AG04449 (cell line): ENCODE measurements at regions not wholly inside any gene's neighbourhood (a gene's known extent, or its start where the extent isn't known, plus 50 kb on each side); places are given as distances from the start of the nearest gene placed in this dataset.

ENCODE experiments used
- CTCF ChIA-PET: fragments of 350-600 bp; formaldehyde crosslinking; extraction: SDS; loops from one replicate; lab custom pipeline; 2021; ENCODE audit warnings: antibody characterized with exemption; lab: Yijun Ruan, JAX
- POLR2A ChIA-PET: fragments of 400-600, 350-600 bp; formaldehyde crosslinking; extraction: SDS; loops from one replicate; lab custom pipeline; 2020; ENCODE audit warnings: antibody characterized with exemption, inconsistent platforms; lab: Yijun Ruan, JAX
- DNase-seq: peaks from one replicate; pipeline ENCODE4 v3.0.0-alpha.2; 2010; ENCODE audit warnings: low read depth, low spot score
- H3K4me3 ChIP-seq: 2 replicates; pipeline ENCODE4 v1.5.1; 2011; ENCODE audit warnings: low read depth, mild to moderate bottlenecking, control low read depth, low read length
- CTCF ChIP-seq: IDR thresholded peaks from one replicate; pipeline ENCODE4 v1.5.1; 2011; ENCODE audit warnings: mild to moderate bottlenecking, moderate library complexity, low read length, control low read depth, inconsistent platforms; ENCODE audit not compliant: insufficient read depth; ENCODE audit errors: missing control alignments

- ChIA-PET POLR2A (interaction anchor here (0.5 kb wide), 1 partner anchor 9 kb away, joined by 5 read pairs; no protein-coding TSS in a partner anchor), CTCF (interaction anchor here (1.2 to 4.3 kb wide), 3 partner anchors 11 to 110 kb away, joined by 4 to 18 read pairs (median 17); no protein-coding TSS in a partner anchor)
- TF ChIP-seq CTCF, result no peak
- H3K4me3 ChIP-seq, result no peak overlapping the region
- no peak for DNase-seq
Measured at GRCh38 chr6:43968110-43968965, 158.9 kb downstream of the MRPL14 start.

GRCh38 chr6:43967719-43968091, 159.5 kb downstream of the MRPL14 start:
- ChIA-PET CTCF (interaction anchor here (1.2 to 3.1 kb wide), 2 partner anchors 15 to 111 kb away, joined by 4 to 18 read pairs; no protein-coding TSS in a partner anchor), POLR2A (interaction anchor here (0.5 kb wide), 1 partner anchor 8 kb away, joined by 5 read pairs; no protein-coding TSS in a partner anchor)
- no peak for TF ChIP-seq CTCF
- DNase-seq, result no peak
- H3K4me3 ChIP-seq, result no peak overlapping the region

GRCh38 chr6:43966853-43967718, 160.2 kb downstream of the MRPL14 start:
- ChIA-PET POLR2A (no interaction called here), CTCF (interaction anchor here (1.2 to 3.1 kb wide), 2 partner anchors 14 to 112 kb away, joined by 4 to 18 read pairs; no protein-coding TSS in a partner anchor)
- no peak for DNase-seq
- TF ChIP-seq CTCF, result no peak
- H3K4me3 ChIP-seq, result no peak overlapping the region

GRCh38 chr6:43966374-43966658, 160.9 kb downstream of the MRPL14 start:
- no peak overlapping the region for H3K4me3 ChIP-seq
- no peak for DNase-seq
- ChIA-PET POLR2A (no interaction called here), CTCF (interaction anchor here (3.1 kb wide), 1 partner anchor 13 kb away, joined by 18 read pairs; no protein-coding TSS in a partner anchor)
- TF ChIP-seq CTCF, result no peak

- ChIA-PET CTCF (interaction anchor here (1.5 kb wide), 1 partner anchor 196 kb away, joined by 5 read pairs; the partner anchor contains the start of gene VEGFA), POLR2A (no interaction called here)
- no peak for DNase-seq
- TF ChIP-seq CTCF, result no peak
- no peak overlapping the region for H3K4me3 ChIP-seq
Measured at GRCh38 chr6:43965628-43966373, 161.5 kb downstream of the MRPL14 start.
